HG02571 (cell line): ENCODE measurements at regions not wholly inside any gene's neighbourhood (a gene's known extent, or its start where the extent isn't known, plus 50 kb on each side); places are given as distances from the start of the nearest gene placed in this dataset.
"Not testable (repeated sequence)": the region's sequence is repeated elsewhere in the genome, so short reads cannot be mapped to it uniquely, and the experiment has no call there.

Experiments
- ATAC-seq: cut with Tn5 transposase; IDR thresholded peaks from one replicate; pipeline ENCODE4 v1.9.1; 2021; ENCODE audit warnings: mild to moderate bottlenecking, moderate library complexity; ENCODE audit not compliant: unreplicated experiment

DNA sequence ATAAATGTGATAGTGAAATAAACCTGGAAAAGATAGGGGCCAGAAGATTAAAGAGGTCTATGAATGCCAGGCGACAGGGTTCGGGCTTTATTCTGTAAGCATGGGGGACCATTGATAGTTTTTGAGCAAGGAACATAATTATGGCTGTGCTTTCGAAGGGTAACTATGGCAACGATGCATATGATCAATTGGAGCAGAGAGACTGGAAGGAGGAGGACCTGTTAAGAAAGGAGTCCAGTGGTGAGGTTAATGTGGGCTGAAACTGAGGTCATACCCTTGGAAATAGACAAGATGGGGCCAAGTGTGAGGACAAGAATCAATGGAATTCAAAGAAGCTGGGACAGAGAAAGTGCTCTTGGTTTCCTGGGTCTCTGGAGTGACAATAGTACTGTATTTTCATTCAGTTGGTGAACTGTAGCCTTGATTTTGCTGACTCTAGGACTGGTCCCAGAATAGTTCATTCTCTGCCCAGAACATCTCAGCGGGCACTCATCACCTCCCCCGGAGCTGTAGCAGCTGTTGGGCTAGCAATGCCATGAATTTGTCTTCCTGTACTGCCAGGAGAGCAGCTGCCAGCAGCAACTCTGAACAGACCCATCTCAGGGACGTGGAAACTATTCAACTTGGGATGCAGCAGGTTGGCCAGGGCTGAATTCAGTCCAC, 108.4 kb downstream of the SRGAP2 start:
- ATAC-seq: not testable (repeated sequence)

- ATAC-seq: not testable (repeated sequence)
Observed at GRCh38 chr1:206312274-206312665, 108.9 kb downstream of the SRGAP2 start.

DNA sequence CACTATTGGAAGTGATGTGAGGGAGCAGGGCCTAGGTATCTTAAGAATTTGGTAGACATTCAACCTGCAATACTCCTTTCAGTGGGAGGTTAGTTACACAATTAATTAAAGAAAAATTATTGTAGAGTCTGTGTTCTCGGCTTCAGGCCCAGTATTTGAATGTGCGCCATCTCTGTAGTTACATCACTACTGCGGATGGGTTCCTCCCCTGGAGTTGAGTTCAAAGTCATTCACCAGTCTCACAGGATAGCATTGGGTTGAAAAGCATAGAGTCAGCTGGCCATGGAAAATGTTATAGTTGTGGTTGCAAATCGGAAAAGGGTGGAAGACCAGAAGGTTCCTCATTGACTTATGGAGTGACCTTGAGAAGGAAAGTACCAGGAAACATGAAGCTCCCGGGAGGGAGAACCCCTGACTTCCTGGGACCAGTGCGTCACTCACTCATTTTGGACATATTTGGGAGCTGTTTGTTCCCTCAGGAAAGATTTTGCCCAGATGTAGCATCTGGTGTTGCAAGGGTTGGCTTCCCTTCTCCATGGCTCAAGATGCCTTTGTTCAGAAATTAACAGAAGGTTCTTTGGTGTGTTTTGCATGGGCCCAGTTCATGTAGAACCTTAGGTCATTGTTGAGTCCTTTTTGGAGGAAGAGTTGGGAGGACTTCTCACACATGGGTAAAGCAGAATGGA, 111.8 kb downstream of the SRGAP2 start:
- ATAC-seq: not testable (repeated sequence)

- ATAC-seq: not testable (repeated sequence)
Observed at GRCh38 chr1:206316901-206317300, 113.6 kb downstream of the SRGAP2 start.

DNA sequence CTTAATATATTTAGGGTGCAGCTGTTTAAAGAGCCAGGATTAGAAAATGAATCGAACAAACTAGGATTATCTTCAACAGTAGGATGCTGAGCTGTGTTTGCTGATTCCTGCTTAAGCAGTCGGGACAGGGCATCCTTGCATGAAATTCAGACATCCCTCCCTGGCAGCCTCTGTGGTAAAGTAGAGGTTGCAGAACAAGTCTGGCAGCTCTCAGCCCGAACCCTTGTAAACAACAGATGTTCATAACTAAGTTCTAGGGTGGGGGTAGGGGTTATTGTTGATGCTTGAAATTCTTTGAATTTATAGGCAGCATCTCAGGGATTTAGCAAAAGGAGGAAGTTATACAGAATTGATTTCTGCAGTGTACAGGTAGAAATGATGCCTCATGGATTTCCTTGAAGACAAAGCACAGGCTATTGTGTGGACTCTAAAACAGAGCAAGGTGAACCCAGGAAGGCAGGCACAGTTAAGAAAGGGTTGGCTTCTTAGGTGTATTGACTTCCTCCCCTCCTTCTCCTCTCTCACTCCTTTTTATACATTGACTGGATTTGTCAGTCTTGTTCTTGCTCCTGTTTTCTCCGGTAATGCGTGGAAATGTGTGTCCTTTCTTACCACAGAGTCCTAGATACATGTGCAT, 114.7 kb downstream of the SRGAP2 start:
- not testable (repeated sequence) for ATAC-seq

DNA sequence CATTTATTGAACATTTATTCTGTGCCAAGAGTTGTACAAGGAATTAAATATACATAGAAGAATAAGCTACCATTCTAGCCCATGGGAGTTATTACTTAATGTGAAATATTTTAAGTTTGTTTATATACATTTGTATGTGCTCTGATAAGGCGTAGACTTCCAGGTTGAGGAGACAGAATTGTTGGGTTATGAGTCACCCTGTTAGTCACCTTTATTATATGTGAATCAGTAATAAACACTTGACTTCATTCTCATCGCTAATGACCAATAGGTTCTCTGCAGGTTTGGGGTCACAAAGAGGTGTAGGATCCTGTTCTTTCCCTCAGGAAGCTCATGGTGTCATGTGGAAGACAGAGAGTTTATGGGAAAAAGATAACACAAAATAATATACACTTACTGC, 116.9 kb downstream of the SRGAP2 start:
- ATAC-seq: not testable (repeated sequence)

- ATAC-seq: not testable (repeated sequence)
Observed at GRCh38 chr1:206326159-206326939, 123.0 kb downstream of the SRGAP2 start.

GRCh38 chr1:206331597-206331996, 128.3 kb downstream of the SRGAP2 start:
- ATAC-seq: not testable (repeated sequence)

GRCh38 chr1:206333316-206333715, 130.0 kb downstream of the SRGAP2 start:
- not testable (repeated sequence) for ATAC-seq

GRCh38 chr1:206333897-206334296, 130.6 kb downstream of the SRGAP2 start:
- ATAC-seq: not testable (repeated sequence)

- not testable (repeated sequence) for ATAC-seq
Observed at GRCh38 chr1:206334481-206334880, 131.1 kb downstream of the SRGAP2 start.

GRCh38 chr1:206335162-206335561, 131.8 kb downstream of the SRGAP2 start:
- ATAC-seq: not testable (repeated sequence)

- not testable (repeated sequence) for ATAC-seq
Observed at GRCh38 chr1:206335875-206336846, 132.8 kb downstream of the SRGAP2 start.

DNA sequence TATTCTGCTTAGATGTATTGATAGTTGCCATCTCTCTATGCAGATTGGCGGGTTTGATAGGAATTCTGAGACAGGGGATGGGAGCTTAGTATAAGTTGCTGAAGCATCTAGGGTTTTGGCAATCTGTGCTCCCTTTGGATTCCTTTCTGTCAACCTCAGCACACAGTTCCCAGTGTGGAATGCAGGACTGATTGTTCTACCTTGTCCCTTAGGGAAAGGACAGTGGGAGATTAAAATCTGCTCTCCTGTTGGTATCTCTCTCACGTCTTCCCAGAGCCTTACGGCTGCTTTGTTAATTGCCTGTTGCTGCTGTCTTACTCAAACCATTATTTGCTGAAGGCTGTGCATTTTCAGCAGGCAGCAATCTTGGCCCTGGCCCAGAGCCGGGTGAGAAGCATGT, 133.3 kb upstream of the IKBKE start:
- ATAC-seq: not testable (repeated sequence)

- ATAC-seq: not testable (repeated sequence)
Observed at GRCh38 chr1:206350493-206351275, 119.6 kb upstream of the IKBKE start.

DNA sequence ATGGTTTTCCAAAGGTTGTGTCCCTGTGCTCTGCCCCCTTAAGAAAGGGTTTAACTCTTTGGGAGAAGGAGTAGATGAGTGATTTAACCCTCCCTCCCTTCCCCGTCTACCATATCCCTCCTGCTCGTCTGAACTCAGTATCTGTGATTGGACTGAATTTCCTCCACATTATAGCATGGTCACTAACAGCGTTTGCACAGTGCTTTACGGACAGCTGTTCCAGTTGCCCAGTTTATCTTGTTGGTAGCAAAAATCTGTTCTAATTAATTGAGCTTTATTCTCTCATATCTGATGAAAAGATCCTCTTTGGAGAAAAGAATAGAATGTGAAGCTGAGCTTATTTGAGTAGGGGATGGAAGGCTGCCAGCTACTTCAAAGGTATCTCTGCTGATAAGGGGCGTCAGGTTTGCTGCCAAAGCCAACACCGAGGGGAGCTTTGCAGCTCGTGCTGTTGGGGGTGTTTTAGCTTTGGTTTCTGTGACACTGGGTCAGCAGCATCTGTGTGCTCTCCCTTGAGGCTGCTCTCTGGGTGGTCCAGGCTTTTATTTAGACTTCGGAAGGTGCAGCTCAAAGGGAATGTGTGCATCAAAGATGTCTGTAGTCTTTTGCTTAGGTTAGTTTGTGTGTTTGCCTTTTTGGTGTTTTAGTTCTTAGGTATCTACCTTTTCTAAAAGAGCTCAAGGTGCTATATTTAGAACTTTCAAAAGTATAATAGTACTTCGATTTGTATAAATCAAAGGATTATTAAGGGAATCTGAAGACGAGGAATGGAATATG, 118.8 kb upstream of the IKBKE start:
- not testable (repeated sequence) for ATAC-seq

DNA sequence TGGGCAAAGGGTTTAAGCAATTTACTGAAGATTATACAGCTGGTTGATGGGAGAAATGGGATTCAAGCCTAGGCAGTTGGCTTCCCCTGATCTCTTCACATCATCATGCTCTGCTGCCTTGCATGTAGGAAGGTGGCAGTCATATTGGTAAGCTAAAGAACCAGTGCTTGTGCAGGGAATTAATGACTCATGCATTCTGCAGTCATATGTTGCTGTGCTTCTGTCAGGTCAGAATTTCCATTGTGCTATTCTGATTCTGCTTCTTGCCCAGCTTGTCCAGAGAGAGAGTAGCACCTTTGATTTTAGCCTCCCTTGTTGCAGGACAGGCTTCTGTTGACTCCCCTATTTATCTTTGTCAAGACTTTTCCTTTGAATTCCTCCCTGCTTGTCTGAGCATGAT, 114.0 kb upstream of the IKBKE start:
- ATAC-seq: not testable (repeated sequence)

DNA sequence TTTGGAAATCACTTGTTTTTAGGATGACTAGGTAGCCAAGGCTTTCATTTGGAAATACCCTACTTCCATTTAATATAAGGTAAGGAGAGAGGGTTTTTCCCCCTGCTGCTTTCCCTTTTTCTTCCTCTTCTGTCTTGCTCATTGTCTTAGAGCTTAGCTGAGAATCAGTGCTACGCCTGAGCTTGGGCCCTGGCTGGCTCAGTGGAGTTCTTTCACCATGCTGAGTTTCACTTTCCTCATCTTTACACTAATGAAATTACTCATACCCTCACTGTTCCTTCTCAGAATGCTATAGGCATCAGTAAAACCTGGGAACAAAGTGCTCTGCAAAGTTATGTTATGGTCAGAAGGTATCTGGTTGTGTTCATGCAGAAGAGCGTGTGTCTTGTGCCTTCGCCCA, 112.3 kb upstream of the IKBKE start:
- ATAC-seq: peak; percentile 58
